NCI-H82 (cell line): ENCODE measurements at regions not wholly inside any gene's neighbourhood (a gene's known extent, or its start where the extent isn't known, plus 50 kb on each side); places are given as distances from the start of the nearest gene placed in this dataset.

Experiments
- DNase-seq: peaks from one replicate; lab custom pipeline; 2025; lab: John Stamatoyannopoulos, UW

DNA sequence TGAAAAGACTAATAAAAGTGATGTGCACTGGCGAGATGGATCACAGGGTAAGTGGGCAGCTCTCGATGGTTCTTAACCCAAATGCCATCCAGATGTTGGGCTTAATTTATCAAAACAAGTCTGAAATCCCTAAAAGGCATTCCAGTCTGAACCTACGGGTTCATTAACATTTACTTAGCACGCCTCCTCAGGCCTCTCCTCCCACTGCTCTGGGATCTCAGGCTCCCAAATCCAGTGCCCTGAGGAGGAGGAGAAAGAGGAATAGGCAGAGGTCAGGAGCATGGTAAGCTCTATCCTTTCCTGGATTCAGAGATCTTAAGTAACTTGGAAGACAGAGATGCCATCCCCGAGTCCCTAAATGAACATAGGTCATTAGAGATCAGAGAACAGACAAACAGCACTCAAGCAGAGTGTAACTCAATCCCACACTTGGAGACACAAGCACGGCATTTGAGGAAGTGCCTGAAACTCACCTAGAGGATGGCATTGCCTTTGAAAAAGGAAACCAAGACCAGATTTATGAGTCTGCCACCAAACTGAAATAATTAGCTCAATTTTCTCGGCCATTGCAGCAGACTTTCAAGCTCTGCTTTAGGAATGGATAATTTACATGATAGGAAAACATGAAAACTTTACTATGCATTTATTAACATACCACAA lies 140.9 kb downstream of the CXCL12 start:
- DNase-seq, result no peak

DNA sequence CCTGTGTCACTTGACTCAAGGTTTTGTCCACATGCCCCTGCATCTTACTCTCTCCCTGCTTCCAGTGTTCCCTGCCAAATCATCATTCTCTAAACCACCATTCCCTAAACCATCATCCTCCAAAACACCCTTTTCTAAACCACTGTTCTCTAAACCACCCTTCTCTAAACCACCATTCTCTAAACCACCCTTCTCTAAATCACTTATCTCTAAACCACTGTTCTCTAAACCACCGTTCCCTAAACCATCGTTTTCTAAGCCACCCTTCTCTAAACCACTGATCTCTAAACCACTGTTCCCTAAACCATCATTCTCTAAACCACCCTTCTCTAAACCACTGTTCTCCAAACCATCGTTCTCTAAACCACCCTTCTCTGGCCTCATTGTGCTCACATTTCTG lies 142.1 kb downstream of the CXCL12 start:
- no peak for DNase-seq

DNA sequence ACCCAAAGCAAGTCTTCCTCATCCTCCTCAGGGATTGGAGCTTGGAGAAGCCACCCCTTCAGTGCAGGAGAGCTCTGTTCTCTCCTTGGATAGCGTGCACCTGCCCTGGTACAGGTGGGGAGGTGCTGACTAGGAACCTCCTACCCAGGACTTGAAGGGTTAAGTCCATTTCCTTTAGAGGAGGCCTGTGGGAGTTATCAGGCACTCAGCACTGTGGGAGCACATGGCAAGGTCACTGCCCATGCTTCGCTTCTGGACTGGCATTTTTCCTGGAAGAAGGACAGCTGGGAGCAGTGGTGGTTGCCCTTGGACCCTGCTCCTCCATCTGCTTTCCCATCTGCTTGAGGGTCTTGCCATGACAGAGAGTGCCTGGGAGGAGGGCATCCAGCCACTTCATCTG lies 142.8 kb downstream of the CXCL12 start:
- no peak for DNase-seq

DNA sequence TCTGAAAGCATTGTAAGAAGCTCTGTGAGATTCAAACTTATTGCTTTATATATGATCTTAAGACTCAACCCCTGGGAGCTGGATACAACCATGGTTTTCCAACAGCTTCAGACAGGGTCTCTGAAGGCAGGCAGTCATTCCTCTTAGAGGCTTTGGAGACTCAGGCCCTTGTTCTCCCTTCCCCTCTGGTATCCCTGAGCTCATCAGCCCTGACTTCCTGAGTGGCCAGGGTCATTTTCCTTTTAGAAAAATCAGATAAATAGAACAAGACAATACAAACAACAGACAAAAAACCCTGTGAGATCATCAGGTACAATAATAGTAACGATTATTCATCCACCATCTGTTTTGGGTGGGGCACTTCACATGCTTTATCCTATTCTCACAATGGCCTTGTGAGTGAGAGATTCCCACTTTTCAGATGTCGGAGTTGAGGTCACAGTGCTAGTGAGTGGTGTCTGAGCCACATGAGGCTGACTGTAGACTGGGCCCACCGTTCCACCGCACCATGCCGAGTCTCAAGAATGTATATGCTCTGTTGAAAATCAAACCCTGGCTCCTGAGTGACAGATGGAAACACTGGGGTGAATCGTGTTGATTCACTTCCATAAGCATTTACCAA lies 144.2 kb downstream of the CXCL12 start:
- no peak for DNase-seq

DNA sequence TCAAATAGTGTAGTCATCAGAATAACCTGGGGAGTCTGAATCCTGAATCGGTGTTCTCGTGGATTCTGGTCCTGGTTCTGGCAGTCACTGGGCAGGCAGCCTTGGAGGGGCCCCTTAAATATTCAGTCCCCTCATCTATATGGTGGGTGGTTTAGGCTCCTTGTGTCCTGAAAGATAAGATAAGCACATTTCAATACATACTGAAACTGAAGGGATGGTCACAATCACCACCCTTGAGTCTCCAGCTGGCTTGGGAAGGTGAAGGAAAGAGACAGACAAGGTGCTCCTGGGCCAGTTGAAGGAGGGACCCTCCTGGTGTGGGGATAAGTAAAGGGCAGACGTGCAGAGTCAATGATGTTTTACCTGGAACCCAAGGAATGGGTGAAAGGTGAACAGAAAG lies 146.7 kb downstream of the CXCL12 start:
- DNase-seq, result no peak

DNA sequence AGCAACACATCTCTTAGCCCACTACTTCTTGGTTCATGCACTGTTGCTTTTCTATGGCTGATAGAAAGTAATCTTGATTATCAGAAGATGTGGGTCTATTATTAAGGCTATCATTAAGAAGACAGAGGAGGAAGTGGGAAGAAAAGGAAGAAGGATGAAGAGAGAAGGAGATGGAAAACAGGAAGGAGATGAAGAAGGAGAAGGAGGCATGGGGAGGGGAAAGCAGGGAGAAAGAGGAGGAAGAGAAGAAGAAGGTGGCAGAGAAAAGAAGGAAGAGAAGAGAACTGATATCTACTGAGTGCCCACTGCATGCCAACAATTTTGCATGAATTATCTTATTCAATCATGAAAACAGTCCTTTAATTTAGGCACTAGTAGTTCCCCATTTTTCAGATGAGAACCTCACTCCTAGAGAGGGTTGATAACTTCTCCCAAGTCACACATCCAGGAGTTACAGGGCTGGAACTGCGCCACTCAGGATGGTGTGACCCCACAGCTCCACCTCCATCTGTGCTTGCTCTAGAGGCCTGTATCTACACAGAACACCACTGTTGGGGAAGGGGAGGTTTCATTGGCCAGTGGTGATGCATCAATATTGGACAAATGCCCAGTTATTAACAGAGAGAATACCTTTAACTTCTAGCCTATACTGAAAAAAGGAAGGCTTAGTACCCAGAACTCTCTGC lies 147.4 kb downstream of the CXCL12 start:
- DNase-seq, result no peak

DNA sequence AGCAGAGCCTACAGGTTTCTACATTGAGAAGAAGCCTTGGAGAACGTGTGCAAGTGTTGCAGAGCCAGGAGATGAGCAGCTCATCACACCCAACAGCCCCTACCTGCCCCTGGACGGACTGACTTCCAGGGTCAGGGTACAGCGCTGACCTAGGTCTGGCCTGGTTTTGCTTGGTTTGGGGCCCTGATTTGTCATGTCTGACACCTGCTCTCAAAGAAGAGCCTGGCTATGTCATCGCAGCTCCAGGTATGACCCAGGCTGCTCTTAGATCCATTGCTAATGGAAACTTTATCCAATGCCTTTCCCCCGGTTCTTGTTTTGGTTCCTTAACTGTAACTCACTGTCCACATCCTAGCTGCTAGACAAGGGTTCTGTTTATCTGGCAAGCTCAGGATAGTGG lies 149.5 kb downstream of the CXCL12 start:
- no peak for DNase-seq

DNA sequence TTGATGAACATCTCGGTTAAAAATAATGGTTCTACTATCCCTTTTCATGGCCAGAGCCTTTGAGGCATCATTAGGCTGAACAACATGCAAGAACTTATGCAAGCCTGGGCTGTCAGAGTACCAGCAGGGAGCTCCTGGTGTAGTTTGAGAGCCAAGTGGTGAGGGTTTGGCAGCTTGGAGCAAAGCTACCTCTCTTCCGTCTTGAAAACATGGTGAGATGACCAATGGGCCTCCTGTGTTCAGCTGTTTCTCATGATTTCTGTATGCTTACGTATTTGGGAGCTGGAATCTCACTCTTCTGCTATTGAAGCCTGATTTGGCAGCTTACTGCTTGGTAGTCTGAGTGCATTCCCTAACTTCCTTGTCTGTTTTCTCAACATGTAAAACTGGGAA lies 150.4 kb downstream of the CXCL12 start:
- no peak for DNase-seq

DNA sequence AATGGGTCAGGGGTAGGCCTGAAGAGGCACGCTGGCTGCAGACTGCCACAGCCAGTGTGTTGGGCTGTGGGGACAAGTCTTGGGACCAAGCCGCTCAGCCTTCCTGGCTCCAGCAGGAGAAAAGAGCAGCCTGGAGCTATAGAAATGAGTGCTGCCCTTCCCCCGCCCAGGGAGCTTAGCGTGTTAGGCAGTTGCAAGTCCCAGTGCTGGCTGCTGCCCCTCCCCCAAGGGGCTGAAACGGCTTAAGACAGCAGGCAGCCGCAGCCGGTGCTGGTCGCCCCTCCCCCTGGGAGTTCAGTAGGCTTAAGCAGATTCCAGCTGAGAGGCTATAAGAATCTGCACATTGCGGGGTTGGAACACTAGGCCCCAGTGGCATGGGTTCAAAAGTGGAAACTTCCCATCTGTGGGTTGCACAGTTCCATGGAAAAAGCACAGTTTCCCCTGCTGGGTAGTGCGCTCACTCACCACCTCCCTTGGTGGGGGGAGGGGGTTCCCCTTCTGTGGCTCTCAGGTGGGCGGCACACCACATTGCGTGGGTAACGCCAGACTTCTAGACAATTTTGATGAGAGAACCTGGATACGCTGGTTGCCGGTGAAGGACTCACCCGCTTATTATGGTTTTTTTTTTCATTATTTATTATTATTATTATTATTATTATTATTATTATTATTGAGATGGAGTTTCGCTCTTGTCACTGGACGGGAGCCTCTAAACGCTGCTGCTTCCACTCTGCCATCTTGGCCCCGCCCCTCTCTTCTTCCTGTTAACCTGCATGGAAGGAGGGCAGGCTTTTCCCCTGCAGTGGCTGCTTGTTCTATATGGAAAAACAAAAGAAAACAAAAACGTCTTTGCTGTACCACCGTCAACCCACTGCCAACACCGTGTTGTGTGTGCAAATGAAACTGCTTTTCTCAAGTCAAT lies 151.1 kb downstream of the CXCL12 start:
- peak; percentile 95 for DNase-seq

DNA sequence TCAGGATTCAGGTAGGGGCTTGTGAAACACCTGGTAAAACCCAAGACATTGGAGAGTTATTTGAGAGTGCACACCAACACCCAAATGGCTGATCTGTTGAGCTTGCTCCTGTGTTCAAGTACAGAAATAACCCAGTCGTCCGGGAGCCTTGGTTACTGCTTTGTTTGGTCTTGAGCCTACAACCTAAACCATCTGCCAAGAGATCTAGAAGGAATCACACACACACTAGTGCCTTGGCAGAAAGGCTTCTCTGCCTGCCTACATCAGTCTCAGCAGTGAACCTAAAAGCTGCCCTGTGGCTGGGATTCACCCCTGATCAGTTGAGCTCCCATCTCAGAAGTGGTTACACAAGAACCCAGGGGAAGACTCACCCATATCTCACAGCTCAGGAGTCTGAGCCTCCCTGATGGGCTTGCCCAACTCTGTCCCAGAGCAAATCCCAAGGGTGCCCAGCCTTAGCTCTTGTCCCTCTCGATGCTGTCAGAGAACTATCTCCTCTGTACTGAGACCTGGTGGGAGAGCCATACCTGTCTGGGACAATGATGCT lies 167.6 kb downstream of the CXCL12 start:
- DNase-seq, result no peak

DNA sequence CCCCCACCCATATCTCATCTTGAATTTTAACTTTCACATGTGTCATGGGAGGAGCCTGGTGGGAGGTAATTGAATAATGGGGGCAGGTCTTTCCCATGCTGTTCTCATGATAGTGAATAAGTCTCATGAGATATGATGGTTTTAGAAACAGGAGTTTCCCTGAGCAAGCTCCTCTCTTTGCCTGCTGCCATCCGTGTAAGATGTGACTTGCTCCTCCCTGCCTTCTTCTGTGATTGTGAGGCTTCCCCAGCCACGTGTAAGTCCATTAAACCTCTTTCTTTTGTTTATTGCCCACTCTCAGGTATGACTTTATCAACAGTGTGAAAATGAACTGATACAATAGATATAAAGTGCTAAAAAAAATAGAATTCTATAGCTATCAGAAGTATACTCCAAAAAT lies 168.8 kb downstream of the CXCL12 start:
- DNase-seq, result no peak

DNA sequence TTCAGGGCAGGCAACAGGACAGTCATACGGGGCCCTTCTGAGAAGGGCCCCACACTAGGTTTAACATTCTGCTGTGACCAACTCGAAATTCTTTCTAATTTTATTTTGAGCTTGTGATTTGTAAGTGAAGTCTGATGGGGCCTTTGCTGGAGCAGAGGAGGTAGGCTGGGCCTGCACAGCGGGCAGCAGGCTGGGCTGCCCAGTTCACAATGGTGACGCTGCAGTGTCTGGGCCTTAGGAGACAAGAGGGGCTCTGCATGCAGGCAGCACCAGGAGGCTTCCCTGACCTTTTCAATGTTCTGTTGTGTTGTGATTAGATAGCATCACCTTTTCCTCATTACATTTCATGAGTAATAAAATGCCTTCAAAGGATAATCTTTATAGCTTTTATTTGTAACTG lies 175.1 kb downstream of the CXCL12 start:
- DNase-seq, result no peak

DNA sequence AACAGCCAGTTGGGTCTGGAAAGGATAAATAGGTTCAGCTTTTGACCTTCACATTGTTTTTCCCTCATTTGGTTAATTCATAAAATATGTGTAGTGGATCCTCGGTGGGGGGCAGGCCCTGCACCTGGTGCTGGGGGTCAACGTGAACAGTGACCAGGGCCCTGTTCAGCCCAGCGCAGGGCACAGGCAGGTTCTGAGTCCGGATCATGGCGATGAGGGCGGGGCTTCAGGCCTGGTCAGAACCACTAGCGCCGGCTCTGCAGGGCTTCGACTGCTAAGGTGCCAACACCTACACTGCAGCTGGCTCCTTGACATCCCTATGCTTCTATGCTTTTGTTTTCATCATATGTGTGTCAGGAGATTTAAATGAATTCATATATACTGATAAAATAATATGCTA lies 177.7 kb downstream of the CXCL12 start:
- no peak for DNase-seq

DNA sequence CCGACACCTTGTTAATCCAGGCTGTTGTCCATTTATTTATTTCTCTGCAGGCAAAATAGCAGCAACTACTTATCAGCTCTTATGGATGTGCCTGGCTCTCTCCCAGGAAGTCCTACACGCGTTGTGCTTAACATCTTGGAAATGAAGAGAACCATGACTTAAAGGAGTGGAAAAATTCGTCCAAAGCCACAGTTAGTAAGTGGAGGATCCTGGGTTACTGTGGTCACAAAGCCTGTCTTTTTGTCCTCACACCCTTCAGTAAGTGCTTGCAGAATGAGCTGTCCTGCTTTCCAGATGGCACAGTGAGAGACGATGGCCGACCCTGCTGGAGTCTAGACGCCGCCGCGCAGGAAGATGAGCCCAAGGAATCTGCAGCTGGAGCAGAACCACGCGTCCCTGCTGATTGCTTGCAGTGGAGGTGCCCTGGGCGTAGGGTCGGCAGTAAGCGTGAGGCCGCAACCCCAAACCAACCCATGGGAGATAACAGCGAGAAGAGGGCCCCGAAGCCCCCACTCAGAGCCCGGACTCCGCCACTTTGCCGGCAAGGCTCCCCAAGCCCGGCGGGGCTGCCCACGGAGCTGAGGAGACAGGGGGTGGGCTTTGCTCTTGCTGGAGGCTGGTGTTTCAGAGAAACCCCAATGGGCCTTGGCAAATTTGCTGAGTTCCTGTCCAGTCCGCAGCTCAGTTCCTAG lies 178.6 kb downstream of the CXCL12 start:
- DNase-seq, result no peak

DNA sequence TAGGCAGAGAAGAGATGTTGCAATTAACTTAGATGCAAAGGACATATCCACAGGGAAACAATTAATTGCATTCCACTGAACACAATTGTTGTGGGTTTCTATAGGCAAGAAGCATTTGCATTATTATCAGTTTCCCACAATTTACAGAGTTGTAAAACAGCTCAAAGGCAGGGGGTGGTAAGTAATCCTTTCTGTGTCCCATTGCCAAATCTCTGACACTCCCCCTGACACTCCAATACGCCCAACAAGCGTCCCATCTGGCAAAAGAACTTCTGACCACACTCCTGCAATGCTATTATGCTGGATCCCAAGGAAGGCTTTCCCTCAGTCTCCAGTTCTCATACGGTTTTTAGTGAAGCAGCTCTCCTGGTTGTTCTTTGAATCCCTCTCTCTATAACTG lies 179.8 kb downstream of the CXCL12 start:
- DNase-seq, result no peak

DNA sequence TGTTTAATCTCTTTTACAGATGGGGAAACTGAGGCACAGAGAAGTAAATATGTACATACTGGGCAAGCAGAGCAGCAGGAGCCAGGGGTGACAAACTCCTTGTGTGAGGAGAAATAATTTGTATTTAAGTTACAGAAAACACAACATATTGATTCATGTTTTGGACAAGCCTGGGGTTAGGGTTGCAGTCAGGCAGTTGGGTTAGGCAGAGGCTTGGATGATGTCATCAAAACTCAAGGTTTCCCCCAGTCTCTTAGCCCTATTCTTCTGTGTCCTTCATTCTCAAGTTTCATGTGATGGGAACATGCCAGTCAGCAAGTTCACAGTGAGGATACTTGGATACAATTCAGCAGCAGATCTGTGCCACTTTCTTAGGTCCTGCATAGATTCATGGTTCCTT lies 181.4 kb downstream of the CXCL12 start:
- no peak for DNase-seq

DNA sequence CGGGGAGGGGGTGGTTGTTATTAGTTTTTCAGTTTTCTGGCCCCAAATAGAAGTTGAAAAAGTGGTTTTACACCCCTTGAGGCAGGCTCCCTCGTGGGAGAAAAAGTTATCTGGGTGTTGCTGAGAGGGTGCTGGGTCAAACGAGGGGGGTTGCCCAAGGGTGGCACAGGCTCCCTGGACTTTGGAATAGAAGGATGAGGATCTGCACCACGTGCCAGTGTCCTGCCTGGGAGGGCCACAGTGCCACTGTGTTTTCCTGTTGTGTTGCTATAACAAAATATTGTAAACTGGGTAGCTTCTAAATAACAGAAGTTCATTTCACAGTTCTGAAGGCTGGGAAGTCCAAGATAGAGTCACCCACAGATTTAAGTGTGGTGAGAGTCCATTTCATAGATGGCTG lies 181.9 kb downstream of the CXCL12 start:
- DNase-seq, result no peak

DNA sequence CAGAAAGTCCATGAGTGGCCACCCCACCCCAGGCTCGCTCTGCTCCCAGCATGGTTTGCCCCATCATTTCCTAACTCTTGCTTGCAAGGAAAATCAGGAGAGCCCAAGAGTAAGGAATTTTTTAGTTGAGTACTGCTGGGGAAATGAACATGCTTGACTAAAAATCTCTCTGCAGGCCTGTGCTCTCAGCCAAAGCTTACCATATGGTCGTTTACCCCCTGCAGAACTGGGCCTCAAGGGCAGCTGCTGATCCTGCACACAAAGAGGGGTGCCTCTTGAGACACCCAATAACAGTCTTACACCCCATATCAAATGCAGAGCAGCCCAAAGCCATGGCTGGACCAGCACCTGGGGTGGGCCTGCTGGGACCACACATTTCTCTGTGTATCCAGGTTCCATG lies 183.2 kb downstream of the CXCL12 start:
- no peak for DNase-seq

DNA sequence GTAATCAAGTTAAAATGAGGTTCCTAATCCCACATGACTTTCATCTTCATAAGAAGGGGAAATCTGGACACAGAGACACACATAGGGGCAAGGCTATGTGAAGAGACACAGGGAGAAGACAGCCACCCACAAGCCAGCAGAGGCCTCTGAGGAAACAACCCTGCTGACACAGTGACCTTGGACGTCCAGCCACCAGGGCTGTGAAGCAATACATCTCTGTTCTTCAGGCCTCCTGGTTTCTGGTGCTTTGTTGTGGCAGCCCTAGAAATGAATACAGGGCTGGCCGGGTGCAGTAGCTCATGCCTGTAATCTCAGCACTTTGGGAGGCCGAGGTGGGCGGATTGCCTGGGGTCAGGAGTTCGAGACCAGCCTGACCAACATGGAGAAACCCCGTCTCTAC lies 183.9 kb downstream of the CXCL12 start:
- no peak for DNase-seq

DNA sequence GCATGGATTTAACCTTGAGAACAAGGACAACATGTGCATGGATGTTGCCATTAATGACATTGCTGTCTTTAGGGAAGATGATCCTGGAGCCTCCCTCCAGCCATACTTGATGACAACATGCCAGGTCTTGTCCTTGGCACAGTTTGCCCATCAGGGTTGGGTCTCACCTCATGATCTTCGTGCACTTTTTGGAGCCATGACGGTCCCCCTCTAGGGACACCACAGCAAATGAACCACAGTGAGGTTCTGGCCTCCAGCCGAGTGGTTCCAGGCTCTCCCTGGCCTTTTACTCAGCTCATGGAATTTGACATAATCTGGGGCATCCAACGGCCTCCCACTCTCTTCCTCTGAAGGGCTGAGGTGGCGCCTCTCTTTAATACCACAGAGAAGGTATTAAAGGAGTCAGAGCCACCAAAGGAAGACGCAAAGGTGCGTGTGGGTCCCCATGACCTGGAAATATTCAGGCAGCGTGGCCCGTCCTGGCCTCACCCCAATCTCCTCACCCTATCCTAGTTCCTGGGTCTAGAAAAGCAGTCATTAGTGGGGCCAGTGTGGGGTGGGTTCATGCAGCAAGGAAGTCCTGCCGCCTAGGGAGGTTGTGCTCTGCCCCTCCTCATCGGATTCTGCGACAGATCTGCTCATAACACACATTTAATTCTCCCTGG lies 184.8 kb downstream of the CXCL12 start:
- DNase-seq, result no peak

DNA sequence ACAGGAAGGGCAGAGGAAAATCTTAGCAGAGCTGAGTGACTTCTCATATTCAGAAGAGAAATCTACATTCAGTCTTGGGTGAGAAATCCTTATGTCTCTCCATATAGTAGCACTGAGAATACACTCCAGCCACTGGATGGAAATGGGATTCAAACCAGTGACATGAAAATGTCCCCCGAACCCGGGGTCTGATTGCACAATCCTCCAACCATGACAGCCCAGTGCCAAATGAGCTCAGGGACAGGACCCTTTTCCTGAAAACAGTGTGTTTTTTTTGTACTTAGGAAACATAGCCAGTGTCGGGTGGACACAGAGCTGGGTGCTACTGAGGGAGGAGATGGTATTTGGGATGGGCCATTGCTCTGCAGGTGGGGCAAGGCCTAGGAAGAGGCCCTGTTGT lies 185.6 kb downstream of the CXCL12 start:
- no peak for DNase-seq
